Keratinocyte (primary cell): ENCODE measurements at regions not wholly inside any gene's neighbourhood (a gene's known extent, or its start where the extent isn't known, plus 50 kb on each side); places are given as distances from the start of the nearest gene placed in this dataset.

Experiments used
- DNase-seq: peaks from one replicate; pipeline ENCODE4 v3.0.0-alpha.2; 2011; ENCODE audit warnings: low read depth, missing footprints, low spot score
- FAIRE-seq: peaks from 2 replicates; lab custom pipeline; 2011; peaks lifted over from hg19 to GRCh38; lab: Jason Lieb, UNC
- H2AFZ ChIP-seq: 2 replicates; pipeline ENCODE4 v1.6.0; 2012; ENCODE audit warnings: low read length, control low read depth, inconsistent platforms; ENCODE audit not compliant: control insufficient read depth
- H3K27ac ChIP-seq: 2 replicates; pipeline ENCODE4 v1.5.1; 2011; ENCODE audit warnings: low read length; ENCODE audit not compliant: control insufficient read depth, insufficient read depth
- H3K27me3 ChIP-seq: 3 replicates; pipeline ENCODE4 v1.6.0; 2011; ENCODE audit warnings: low read length; ENCODE audit not compliant: control insufficient read depth, insufficient read depth; ENCODE audit errors: extremely low read depth
- H3K36me3 ChIP-seq, 2 experiments: 2 replicates in 1 of 2; 3 replicates in 1 of 2; pipeline ENCODE4 v1.5.1; 2011; ENCODE audit warnings: low read length in 2 of 2, mild to moderate bottlenecking in 1 of 2; ENCODE audit not compliant: control insufficient read depth in 2 of 2, insufficient read depth in 2 of 2; ENCODE audit errors: extremely low read depth in 1 of 2
- H3K4me1 ChIP-seq: 3 replicates; pipeline ENCODE4 v1.5.1; 2011; ENCODE audit warnings: low read length; ENCODE audit not compliant: control insufficient read depth, insufficient read depth; ENCODE audit errors: extremely low read depth
- H3K4me2 ChIP-seq: 3 replicates; pipeline ENCODE4 v1.6.0; 2011; ENCODE audit warnings: low read depth, low read length; ENCODE audit not compliant: control insufficient read depth, insufficient read depth; ENCODE audit errors: extremely low read depth
- H3K4me3 ChIP-seq, 3 experiments: fragments of 200-600 bp in 1 of 3; sonication (generic) in 1 of 3; 2 replicates in 2 of 3; 3 replicates in 1 of 3; pipeline ENCODE4 v1.5.1; 2011 to 2016; ENCODE audit warnings: low read length in 3 of 3, mild to moderate bottlenecking in 3 of 3, control low read depth in 2 of 3, inconsistent platforms in 1 of 3, low read depth in 1 of 3, mixed read lengths in 1 of 3, mixed run types in 1 of 3, moderate library complexity in 1 of 3; ENCODE audit not compliant: control insufficient read depth in 2 of 3, insufficient read depth in 2 of 3; ENCODE audit errors: extremely low read depth in 1 of 3
- H3K79me2 ChIP-seq: 2 replicates; pipeline ENCODE4 v1.6.0; 2012; ENCODE audit warnings: low read length; ENCODE audit not compliant: control insufficient read depth, insufficient read depth
- H3K9ac ChIP-seq: 3 replicates; pipeline ENCODE4 v1.6.0; 2011; ENCODE audit warnings: low read length; ENCODE audit not compliant: control insufficient read depth, insufficient read depth; ENCODE audit errors: extremely low read depth
- H3K9me1 ChIP-seq: 3 replicates; pipeline ENCODE4 v1.6.0; 2011; ENCODE audit warnings: low read length; ENCODE audit not compliant: control insufficient read depth, insufficient read depth; ENCODE audit errors: extremely low read depth
- H3K9me3 ChIP-seq: 2 replicates; pipeline ENCODE4 v1.5.1; 2012; ENCODE audit warnings: low read depth, low read length; ENCODE audit not compliant: control insufficient read depth
- H4K20me1 ChIP-seq: 3 replicates; pipeline ENCODE4 v1.6.0; 2011; ENCODE audit warnings: low read length; ENCODE audit not compliant: control insufficient read depth, insufficient read depth; ENCODE audit errors: extremely low read depth
- CTCF ChIP-seq, 3 experiments: IDR thresholded peaks in 1 of 3; conservative IDR thresholded peaks in 1 of 3; optimal IDR thresholded peaks in 1 of 3; 2 replicates in 2 of 3; 3 replicates in 1 of 3; pipeline versions ENCODE3 to v1.5.1; 2011; ENCODE audit warnings: low read length in 3 of 3, mild to moderate bottlenecking in 3 of 3, moderate library complexity in 2 of 3, control low read depth in 1 of 3, inconsistent platforms in 1 of 3; ENCODE audit not compliant: insufficient read depth in 2 of 3; ENCODE audit errors: extremely low read depth in 1 of 3
- EZH2 ChIP-seq: IDR thresholded peaks from one replicate; pipeline ENCODE4 v1.6.1; 2012; ENCODE audit warnings: inconsistent platforms, mild to moderate bottlenecking, low read length, moderate library complexity
- dilution Hi-C: fragments of 300-500 bp; cut with MboI; formaldehyde crosslinking; loops from one replicate; pipeline ENCODE4 v1.7.0; 2020; ENCODE audit warnings: low sequenced_read_pairs; ENCODE audit not compliant: extremely low pct_ligation_motif_present

- Histone ChIP-seq H3K4me3 (no peak overlapping the region), H3K9ac (no peak overlapping the region), H3K27me3 (no peaks in the 10 kb centered on the region), H3K79me2 (no peaks in the 10 kb centered on the region), H3K4me2 (no peak overlapping the region), H3K36me3 (no peaks in the 10 kb centered on the region), H3K4me1 (no peaks in the 10 kb centered on the region), H2AFZ (no peak overlapping the region), H3K9me1 (no peaks in the 10 kb centered on the region), H3K9me3 (no peaks in the 10 kb centered on the region), H4K20me1 (no peaks in the 10 kb centered on the region), H3K27ac (no peak overlapping the region)
- no peak for TF ChIP-seq CTCF (optimal IDR thresholded peaks at IDR 0.05 in 1 of 3, IDR thresholded peaks at IDR 0.05 in 1 of 3, conservative IDR thresholded peaks at IDR 0.05 in 1 of 3; ENCODE audit: extremely low read depth in 1 of 3, insufficient read depth in 2 of 3, low read length in 3 of 3)
- TF ChIP-seq EZH2, result no peak
- DNase-seq (no peak), FAIRE-seq (no peak)
- dilution Hi-C loops, result no loop called here
Observed at GRCh38 chr14:86296173-86296572, 766.2 kb downstream of the FLRT2 start.

GRCh38 chr14:86288336-86288735 is 758.4 kb downstream of the FLRT2 start:
- Histone ChIP-seq H3K27ac (no peak overlapping the region), H3K9me3 (no peaks in the 10 kb centered on the region), H3K79me2 (no peaks in the 10 kb centered on the region), H2AFZ (no peak overlapping the region), H3K27me3 (no peaks in the 10 kb centered on the region), H3K4me3 (no peak overlapping the region), H3K4me1 (no peaks in the 10 kb centered on the region), H3K9ac (no peak overlapping the region), H3K36me3 (no peaks in the 10 kb centered on the region), H3K9me1 (no peaks in the 10 kb centered on the region), H4K20me1 (no peaks in the 10 kb centered on the region), H3K4me2 (no peak overlapping the region)
- TF ChIP-seq EZH2 (no peak), CTCF (optimal IDR thresholded peaks at IDR 0.05 in 1 of 3, IDR thresholded peaks at IDR 0.05 in 1 of 3, conservative IDR thresholded peaks at IDR 0.05 in 1 of 3; ENCODE audit: extremely low read depth in 1 of 3, insufficient read depth in 2 of 3, low read length in 3 of 3) (no peak)
- FAIRE-seq, result no peak
- DNase-seq, result no peak
- dilution Hi-C loops, result no loop called here
